ENCODE measurements at regions not wholly inside any gene's neighbourhood (a gene's known extent, or its start where the extent isn't known, plus 50 kb on each side); places are given as distances from the start of the nearest gene placed in this dataset.
A peak's percentile ranks its signal among the peaks of the same experiment; 100 is the strongest.

DNA sequence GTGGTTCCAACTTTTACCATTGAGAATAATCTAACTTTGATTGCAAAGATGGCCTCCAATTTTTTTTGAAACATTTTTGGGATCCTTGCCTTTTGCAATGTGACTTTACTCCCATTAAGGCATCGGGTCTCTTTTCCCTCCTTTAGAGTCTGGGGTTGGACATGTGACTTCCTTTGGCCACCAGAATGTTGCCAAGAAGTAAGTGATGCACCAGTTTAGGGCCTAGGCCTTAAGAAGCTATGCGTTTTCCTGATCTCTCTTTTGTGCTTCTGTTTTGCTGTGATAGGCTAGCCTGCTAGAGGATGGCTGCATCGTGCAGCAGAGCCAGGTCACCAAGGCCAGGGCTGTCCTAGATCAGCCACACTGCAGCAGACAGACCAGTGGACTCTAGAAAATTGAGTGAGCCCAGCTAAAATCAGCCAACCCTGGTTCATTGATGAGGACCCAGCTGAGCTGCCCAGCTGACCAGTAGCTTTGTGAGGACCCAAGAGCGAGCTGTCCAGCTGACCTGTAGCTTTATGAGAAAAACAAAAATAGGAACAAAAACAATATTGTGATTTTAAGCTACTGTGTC lies 594.0 kb upstream of the JAG1 start:
- DNase-seq: no peak

DNA sequence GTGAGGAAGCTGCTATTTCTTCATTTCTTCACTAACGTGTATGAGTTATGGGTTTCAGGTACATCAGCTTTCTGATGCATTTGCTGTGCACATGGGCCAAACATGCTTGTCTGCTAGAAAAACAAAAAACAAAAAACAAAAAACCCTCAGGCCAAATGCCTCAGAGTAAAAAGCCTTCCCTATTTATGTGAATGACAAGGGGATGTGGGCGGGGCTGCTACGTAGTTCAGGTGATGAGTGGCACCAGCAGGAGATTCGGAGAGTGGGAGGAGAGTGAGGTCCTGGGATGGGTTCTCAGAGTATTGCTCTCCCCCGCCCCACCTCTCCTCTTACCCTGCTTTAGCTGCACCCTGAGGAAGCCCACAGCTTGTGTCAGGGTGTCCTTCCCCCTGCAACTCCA lies 596.8 kb upstream of the JAG1 start:
- no peak for DNase-seq

DNA sequence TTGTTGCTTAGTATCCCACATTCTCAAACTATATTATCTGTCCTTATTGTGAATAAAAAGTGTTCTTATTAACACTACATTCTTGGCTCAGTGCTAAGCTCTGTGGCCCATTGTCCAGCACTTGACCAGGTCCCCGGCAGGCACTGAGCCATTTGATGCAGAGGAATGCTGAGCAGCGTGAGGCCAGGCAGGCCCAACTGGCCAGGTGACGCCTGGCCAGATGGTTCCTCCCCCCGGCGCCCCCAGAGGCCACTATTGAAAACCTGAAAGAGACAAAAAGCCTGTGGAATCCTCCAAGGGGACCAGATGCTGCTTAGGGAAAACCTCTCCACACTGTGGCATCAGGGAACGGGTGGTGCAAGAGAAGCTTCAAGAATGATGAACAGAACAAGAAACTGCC lies 597.5 kb upstream of the JAG1 start:
- no peak for DNase-seq

DNA sequence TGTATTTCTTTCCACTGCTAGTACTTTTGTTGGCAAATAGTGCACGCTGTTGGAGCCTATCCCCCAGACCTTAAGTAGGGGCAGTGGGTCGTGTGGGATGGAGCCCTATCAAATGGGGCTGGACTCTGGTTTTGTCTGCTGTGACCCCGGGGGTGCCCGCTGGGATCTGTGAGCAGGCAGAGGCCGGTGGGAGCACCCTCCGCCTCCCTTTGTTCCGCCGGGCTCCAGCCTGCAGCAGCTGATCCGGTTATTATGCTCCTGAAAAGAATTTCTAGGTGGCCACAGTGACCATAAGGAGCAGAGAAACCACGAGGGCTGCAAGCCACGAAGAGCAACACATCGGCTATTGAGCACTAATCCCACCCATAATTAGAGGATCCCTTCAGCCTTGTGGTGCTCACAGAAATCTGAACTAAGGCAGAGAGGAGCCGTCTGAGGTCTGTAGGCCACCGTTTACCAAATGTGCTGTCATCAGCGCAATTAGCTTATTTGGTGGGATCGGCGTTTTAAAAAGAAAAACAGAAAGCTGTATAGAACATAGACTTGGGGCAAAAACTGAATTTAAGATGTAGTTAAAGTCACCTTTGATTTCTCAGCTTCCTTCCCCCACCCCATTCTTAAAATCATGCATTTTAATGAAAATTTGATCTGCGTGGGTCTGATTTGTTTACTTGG lies 598.3 kb upstream of the JAG1 start:
- no peak for DNase-seq

DNA sequence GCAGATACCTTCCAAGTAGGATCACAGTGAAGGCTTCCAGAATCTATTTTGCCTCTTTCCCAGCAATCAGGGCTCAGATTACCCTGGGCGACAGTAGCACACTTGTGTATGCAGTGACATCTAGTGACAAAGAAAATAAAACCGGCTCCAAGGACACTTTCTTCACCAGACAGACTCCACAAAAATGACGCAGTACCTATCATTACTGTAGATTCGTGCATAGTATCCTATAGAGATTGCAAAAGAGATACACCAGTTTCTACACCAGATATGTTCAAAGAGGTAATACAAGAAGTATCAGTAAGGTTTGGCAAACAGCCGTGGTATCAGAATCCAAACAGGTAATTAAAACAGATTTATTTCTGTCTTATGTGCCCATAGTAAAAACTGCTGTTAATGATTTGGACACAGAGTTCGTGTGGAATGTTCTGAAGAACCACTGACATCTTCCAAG lies 600.4 kb upstream of the JAG1 start:
- DNase-seq: peak; percentile 20

GRCh38 chr20:11275740-11276139 lies 601.9 kb upstream of the JAG1 start:
- no peak for DNase-seq

- DNase-seq: no peak
Observed at GRCh38 chr20:11277170-11277569, 603.4 kb upstream of the JAG1 start.

GRCh38 chr20:11277858-11278257 lies 604.1 kb upstream of the JAG1 start:
- no peak for DNase-seq

DNA sequence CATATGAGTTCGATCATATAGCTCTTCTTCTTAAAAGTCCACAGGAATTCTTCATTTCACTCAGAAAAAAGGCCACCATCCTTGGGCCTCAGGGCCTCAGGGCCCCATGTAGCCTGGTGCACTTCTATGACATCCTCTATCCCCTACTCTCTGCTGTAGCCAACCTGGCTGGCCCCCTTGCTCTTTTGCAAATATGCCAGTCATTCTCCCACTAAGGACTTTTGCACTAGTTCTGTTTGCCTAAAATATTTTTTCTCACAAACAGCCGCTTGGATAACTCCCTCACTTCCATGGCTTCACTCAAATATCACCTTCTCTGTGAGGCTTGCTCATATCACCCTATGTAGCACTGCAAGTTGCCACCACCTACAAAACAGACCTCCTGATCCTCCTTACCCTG lies 604.7 kb upstream of the JAG1 start:
- no peak for DNase-seq

DNA sequence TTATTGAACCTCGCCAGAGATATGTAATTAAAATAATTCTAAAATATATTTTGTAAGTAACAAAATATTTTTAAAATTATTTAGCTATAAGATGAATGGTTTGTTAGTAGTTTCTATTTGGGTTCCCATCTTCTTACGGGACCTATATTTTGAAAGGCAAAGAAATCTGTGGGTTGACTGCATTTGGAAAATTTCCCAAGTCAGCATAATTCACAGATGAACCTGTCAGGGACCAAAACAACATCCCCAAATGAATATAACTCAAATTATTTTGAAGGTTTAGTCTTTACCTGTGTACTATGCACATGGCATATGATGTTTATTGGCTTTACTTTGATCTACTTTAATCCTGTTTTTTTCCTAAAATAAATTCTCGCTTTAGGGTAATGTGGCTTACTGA lies 607.4 kb upstream of the JAG1 start:
- no peak for DNase-seq

DNA sequence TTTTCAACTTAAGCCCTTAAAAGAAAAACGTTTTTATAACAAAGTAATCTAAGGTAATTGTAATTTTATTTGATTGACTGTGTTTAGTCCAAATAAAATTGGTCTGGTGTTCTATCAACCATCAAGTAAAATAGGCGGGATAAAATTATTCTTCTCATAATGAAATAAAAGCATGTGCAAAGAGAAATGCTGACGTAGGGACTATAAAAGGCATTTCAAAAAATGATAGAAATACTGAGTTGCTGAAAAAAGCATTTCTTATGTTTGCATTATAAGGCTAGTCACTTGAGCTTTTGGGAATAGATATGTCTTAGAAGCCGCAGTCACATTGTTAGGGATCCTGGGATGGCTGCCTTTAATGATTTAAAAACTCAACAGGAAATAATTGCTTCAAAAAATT lies 608.0 kb upstream of the JAG1 start:
- DNase-seq: no peak

- no peak for DNase-seq
Observed at GRCh38 chr20:11287126-11287525, 613.3 kb upstream of the JAG1 start.

DNA sequence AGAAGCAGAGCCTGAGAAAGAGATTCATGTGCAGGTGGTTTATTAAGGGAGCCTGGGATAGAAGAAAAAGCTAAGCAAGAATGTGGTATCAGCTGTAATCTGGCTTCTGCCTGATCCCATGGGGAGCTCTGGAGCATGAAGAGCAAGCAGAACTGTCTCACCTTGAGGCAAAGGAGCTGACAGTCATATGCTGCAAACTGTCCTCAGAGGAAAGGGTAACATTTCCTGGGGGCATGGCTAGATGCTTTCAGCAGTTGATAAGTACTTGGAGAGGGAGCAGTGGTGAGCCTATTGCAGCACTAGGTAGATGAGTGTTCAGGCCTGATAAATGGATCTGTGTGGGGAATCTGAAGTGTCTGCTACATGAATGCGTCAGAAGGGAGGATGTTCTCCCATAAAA lies 621.5 kb upstream of the BTBD3 start:
- DNase-seq: no peak

DNA sequence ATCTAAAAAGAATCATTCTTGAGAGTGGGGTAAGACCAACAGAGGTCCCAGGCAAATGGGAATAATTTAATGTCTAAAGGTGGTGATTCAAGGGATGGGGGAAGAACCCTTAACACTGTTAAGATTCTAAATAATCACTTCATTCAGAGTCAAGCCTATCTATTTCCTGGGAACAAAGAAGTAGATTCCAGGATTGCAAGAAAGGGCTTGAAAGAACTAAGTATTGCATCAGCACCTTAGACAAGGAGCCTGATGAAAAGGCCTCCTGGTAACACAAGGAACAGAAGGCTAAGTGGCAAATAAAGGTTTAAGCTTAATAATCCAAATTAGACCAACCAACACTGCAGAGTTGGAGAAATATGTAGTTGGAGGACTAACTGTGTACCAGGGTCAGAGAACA lies 620.7 kb upstream of the BTBD3 start:
- no peak for DNase-seq

DNA sequence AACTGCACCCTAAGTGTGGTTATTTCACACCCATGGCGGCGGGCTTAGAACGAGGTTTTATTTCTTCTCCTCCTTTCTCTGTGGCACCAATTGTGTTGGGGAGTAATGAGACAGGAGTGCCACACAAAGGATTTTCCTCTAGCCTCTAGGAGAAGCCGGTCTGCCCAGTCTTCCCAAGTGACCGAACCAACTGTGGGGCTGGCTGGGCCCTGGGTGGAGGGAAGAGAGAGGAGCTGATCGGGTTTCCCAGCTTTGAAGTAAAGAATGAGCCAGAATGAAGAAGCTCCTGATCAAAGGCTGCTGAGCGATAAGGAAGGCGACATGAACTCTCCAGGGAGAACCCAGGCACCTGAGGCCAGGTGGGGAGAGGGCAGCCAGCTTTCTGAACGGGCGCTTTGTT lies 616.0 kb upstream of the BTBD3 start:
- DNase-seq: no peak

DNA sequence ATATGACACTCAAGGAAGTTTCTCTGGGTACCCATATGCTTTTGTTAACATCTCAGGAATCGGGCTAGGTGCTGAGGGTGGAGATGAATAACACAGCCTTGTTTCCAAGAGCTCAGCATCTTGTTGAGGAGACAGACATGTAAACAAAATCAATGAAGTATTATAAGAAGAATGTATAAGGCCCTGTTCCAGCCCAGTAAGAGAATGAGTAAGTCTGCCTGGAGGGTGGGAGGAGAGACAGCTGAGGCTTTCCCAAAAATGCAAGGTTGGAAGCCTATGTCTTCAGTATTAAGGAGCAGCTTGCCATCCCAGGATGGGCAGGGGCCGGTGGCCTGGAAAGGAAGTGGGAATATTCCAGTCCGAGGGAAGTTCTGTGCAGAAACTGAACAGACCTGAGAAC lies 615.3 kb upstream of the BTBD3 start:
- DNase-seq: no peak

DNA sequence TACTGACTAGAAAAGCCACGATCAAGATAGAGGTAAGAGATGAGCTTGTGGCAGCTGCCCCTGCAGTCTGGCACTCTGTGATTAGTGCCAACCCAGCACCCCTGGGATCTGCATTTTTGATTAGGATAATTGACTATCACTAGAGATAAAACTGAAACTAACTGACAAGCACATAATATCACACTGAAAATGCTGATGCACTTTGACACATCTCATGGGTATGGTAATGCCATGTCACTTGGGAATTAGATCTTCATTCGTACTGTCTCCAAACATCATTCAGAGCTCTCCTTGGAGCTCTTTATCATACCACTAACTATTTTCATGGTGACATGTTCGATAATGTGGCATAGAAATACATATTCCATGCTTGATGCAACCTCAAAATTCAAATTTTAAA lies 612.9 kb upstream of the BTBD3 start:
- no peak for DNase-seq

DNA sequence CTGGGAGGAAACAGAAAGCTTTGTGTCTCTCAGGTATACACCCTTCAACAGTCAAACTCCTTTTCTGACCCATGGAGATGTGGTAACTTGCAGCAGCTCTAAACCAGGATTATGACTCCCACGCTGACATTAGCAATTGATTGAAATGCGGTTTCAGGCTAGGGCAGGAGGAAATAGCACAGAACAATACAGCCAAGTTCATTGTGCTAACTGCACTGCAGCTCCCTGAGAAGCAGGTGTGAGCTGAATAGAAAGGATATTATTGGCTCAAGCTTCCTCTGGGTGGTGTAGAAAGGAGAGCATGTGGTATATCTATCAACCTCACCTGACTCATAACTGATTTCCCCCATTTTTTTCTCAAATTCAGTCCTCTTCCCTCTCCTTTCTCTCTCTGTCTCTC lies 612.3 kb upstream of the BTBD3 start:
- no peak for DNase-seq

GRCh38 chr20:11311659-11312224 lies 606.0 kb upstream of the BTBD3 start:
- no peak for DNase-seq

DNA sequence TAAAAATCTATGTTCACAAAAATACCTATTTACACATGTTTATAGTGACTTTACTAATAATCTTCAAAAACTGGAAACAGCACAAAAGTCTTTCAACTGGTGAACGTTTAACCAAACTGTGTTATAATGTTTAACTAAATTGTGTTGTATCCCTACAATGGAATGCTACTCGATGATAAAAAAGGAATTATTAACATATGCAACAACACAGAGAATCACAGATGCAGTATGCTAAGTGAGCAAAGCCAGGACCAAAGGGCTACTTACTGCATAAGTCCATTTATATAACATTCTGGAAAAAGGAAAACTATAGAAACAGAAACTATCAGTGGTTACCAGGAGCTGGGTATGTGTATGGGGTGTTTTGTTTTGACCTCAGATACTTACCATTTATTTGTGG lies 602.2 kb upstream of the BTBD3 start:
- no peak for DNase-seq

DNA sequence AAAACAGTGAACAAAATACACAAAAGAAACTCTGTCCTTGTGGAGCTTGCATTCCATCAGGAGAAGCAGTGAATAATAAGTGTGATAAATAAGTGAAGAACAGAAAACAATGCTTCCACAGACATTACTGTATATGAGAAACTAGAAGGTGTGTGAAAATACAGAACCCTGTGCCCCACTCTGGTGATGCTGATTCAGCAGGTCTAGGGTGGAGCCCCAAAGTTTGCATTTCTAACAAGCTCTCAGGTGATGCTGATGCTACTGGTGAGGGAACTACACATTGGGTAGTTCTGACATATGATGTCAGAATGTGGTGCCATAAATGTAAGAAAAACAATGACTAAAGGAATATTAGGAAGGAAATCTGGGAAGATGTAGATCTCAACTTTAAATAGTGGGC lies 601.4 kb upstream of the BTBD3 start:
- no peak for DNase-seq

DNA sequence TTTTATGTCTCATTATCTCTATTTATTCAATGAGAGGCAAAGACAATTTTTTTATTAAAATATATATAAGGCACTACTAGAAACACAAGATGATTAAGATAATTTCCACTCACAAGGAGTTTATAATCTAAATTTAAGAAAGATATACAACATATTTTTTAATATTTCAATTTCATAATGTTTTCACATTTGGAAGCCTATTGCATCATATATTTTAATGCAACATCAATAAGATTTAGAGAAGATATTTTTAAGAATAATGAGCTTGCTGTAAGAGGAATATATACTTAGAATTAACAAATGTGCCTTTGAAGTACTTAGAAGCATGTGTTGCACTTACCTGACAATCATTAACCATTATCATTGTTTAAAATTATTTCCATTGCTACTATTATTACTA lies 597.7 kb upstream of the BTBD3 start:
- no peak for DNase-seq

GRCh38 chr20:11323816-11324215 lies 593.9 kb upstream of the BTBD3 start:
- no peak for DNase-seq

DNA sequence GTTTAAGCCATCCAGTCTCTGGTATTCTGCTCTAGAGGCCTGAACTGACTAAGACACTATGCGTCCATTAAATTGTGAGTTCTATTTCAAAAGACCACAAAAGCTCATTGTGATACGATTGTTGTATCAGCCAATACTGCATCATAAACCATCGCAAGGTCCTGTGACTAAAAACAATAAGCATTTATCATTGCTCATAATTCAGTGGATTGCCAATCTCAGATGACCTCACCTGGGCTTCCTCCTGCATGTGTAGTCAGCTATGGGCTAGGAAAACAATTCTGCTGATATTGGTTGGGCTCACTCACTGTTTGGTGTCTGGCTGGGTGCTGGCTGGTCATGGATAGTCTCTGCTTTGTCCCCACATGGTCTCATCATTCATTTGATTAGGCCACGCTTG lies 592.7 kb upstream of the BTBD3 start:
- no peak for DNase-seq

DNA sequence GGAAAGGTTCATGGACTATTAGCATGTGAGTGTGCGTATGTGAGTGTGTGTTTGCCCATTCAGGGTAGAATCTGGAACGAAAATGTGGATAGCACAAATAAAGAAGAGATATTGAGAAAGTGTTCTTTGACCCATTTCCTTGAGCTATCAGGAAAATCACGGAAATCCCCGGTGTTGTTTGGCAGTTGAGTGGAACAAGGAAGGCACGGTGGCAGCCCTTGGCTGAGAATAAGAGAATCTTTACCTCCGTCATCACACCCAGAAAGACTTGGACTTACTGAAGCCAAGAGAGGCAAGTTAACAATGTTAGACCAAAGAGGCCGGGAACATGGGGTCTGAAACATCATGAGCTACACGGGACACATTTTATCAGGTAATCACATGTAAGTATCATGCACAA lies 588.9 kb upstream of the BTBD3 start:
- DNase-seq: no peak

Data from KG1 (cell line).